MM.1S (cell line): ENCODE measurements at regions not wholly inside any gene's neighbourhood (a gene's known extent, or its start where the extent isn't known, plus 50 kb on each side); places are given as distances from the start of the nearest gene placed in this dataset.

ENCODE experiments used
- DNase-seq: peaks from one replicate; pipeline ENCODE4 v3.0.0-alpha.2; 2015
- H2AFZ ChIP-seq: fragments of 300-600 bp; sonication (generic); 2 replicates; pipeline ENCODE4 v1.6.0; 2016; ENCODE audit warnings: antibody characterized with exemption, low read length
- H3F3A ChIP-seq: fragments of 300-600 bp; sonication (generic); 2 replicates; pipeline ENCODE4 v1.6.1; 2016; ENCODE audit warnings: mild to moderate bottlenecking, antibody characterized with exemption, low read length, moderate library complexity, mixed read lengths; ENCODE audit not compliant: insufficient read depth
- H3K27ac ChIP-seq: fragments of 300-600 bp; sonication (generic); 2 replicates; pipeline ENCODE4 v1.5.1; 2016; ENCODE audit warnings: mild to moderate bottlenecking, low read length
- H3K27me3 ChIP-seq: fragments of 300-600 bp; sonication (generic); replicated peaks from 2 replicates; pipeline ENCODE4 v1.6.0; 2016; ENCODE audit warnings: low read length; ENCODE audit not compliant: insufficient read depth
- H3K36me3 ChIP-seq: fragments of 300-600 bp; sonication (generic); replicated peaks from 2 replicates; pipeline ENCODE4 v1.6.1; 2016; ENCODE audit warnings: mild to moderate bottlenecking, low read length, mixed read lengths; ENCODE audit not compliant: insufficient read depth
- H3K4me1 ChIP-seq: fragments of 300-600 bp; sonication (generic); 2 replicates; pipeline ENCODE4 v1.6.1; 2016; ENCODE audit warnings: low read length, mixed read lengths
- H3K4me2 ChIP-seq: fragments of 300-600 bp; sonication (generic); 2 replicates; pipeline ENCODE4 v1.6.0; 2016; ENCODE audit warnings: low read depth, low read length
- H3K4me3 ChIP-seq: fragments of 300-600 bp; sonication (generic); 2 replicates; pipeline ENCODE4 v1.5.1; 2016; ENCODE audit warnings: low read length, mixed read lengths
- H3K79me2 ChIP-seq: fragments of 300-600 bp; sonication (generic); 2 replicates; pipeline ENCODE4 v1.6.1; 2016; ENCODE audit warnings: mixed run types, low read length, mixed read lengths
- H3K9ac ChIP-seq: fragments of 300-600 bp; sonication (generic); 2 replicates; pipeline ENCODE4 v1.6.1; 2016; ENCODE audit warnings: low read length, mixed read lengths
- H3K9me2 ChIP-seq: fragments of 300-600 bp; sonication (generic); replicated peaks from 2 replicates; pipeline ENCODE4 v1.6.1; 2016; ENCODE audit warnings: mild to moderate bottlenecking, low read length, mixed read lengths; ENCODE audit not compliant: insufficient read depth
- H3K9me3 ChIP-seq: fragments of 300-600 bp; sonication (generic); replicated peaks from 2 replicates; pipeline ENCODE4 v1.6.1; 2016; ENCODE audit warnings: mild to moderate bottlenecking, low read length, mixed read lengths; ENCODE audit not compliant: insufficient read depth
- H4K20me1 ChIP-seq: fragments of 300-600 bp; sonication (generic); 2 replicates; pipeline ENCODE4 v1.6.1; 2016; ENCODE audit warnings: mild to moderate bottlenecking, low read length, moderate library complexity, mixed read lengths; ENCODE audit not compliant: insufficient read depth
- EZH2 ChIP-seq: fragments of 300-600 bp; sonication (generic); optimal IDR thresholded peaks from 2 replicates; pipeline ENCODE3; 2017; ENCODE audit warnings: low read depth, mild to moderate bottlenecking, antibody characterized with exemption, low read length, mixed read lengths
- EZH2phosphoT487 ChIP-seq: fragments of 300-600 bp; sonication (generic); IDR thresholded peaks from 2 replicates; pipeline ENCODE4 v1.6.1; 2018; ENCODE audit warnings: antibody characterized with exemption, low read length
- TF ChIP-seq, protein P1 (sequence below): fragments of 300-600 bp; sonication (generic); IDR thresholded peaks from 2 replicates; pipeline ENCODE4 v1.5.1; 2016; ENCODE audit warnings: antibody characterized with exemption, low read length, mixed read lengths

GRCh38 chr14:53778263-53778662 lies 178.4 kb downstream of the BMP4 start:
- H2AFZ ChIP-seq: no peak overlapping the region
- H3K9me3 ChIP-seq: no peaks in the 10 kb centered on the region
- no peak overlapping the region for H3K9ac ChIP-seq
- H3K4me2 ChIP-seq: no peak overlapping the region
- no peaks in the 10 kb centered on the region for H3K9me2 ChIP-seq
- no peaks in the 10 kb centered on the region for H4K20me1 ChIP-seq
- no peak for DNase-seq
- H3K4me3 ChIP-seq: no peak overlapping the region
- no peaks in the 10 kb centered on the region for H3F3A ChIP-seq
- H3K4me1 ChIP-seq: no peaks in the 10 kb centered on the region
- TF ChIP-seq, protein P1, sequence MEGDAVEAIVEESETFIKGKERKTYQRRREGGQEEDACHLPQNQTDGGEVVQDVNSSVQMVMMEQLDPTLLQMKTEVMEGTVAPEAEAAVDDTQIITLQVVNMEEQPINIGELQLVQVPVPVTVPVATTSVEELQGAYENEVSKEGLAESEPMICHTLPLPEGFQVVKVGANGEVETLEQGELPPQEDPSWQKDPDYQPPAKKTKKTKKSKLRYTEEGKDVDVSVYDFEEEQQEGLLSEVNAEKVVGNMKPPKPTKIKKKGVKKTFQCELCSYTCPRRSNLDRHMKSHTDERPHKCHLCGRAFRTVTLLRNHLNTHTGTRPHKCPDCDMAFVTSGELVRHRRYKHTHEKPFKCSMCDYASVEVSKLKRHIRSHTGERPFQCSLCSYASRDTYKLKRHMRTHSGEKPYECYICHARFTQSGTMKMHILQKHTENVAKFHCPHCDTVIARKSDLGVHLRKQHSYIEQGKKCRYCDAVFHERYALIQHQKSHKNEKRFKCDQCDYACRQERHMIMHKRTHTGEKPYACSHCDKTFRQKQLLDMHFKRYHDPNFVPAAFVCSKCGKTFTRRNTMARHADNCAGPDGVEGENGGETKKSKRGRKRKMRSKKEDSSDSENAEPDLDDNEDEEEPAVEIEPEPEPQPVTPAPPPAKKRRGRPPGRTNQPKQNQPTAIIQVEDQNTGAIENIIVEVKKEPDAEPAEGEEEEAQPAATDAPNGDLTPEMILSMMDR: no peak
- no peak for TF ChIP-seq EZH2phosphoT487
- no peak for TF ChIP-seq EZH2
- no peaks in the 10 kb centered on the region for H3K36me3 ChIP-seq
- no peaks in the 10 kb centered on the region for H3K79me2 ChIP-seq
- no peak overlapping the region for H3K27ac ChIP-seq
- H3K27me3 ChIP-seq: no peaks in the 10 kb centered on the region

DNA sequence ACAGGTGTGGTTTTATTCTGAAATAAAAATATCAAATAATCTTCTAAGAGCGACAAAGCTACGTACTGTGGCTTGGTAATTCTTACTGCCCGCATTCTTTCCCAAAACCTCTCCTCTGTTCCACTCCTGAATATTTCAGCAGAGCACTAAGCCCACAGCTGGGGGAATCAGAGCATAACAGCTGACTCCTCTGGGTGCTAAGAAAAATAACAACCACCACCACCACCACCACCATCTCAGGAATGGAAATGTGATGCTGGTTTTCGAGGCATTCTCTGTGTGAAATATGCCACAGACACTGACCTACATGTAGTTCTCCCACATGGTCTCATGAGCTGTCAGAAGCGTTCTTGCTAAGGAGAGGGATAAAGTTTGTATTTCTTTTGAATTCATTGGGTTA lies 183.7 kb downstream of the BMP4 start:
- Histone ChIP-seq H3K27ac (no peak overlapping the region), H3K4me2 (no peak overlapping the region), H3K9me3 (no peaks in the 10 kb centered on the region)

GRCh38 chr14:53767566-53767965 lies 189.1 kb downstream of the BMP4 start:
- no peaks in the 10 kb centered on the region for H3F3A ChIP-seq
- H3K4me2 ChIP-seq: no peak overlapping the region
- H3K9me2 ChIP-seq: no peaks in the 10 kb centered on the region
- TF ChIP-seq EZH2phosphoT487 (no peak), EZH2 (no peak)
- TF ChIP-seq, protein P1: no peak
- H3K27ac ChIP-seq: no peak overlapping the region
- H3K4me3 ChIP-seq: no peak overlapping the region
- H3K79me2 ChIP-seq: no peaks in the 10 kb centered on the region
- no peaks in the 10 kb centered on the region for H3K9me3 ChIP-seq
- H4K20me1 ChIP-seq: no peaks in the 10 kb centered on the region
- H3K4me1 ChIP-seq: no peaks in the 10 kb centered on the region
- no peak overlapping the region for H2AFZ ChIP-seq
- no peaks in the 10 kb centered on the region for H3K27me3 ChIP-seq
- no peak for DNase-seq
- H3K9ac ChIP-seq: no peak overlapping the region
- H3K36me3 ChIP-seq: no peaks in the 10 kb centered on the region

More for the DNA sequence above, 183.7 kb downstream of the BMP4 start:
- H3K27me3 ChIP-seq: no peaks in the 10 kb centered on the region
- no peaks in the 10 kb centered on the region for H4K20me1 ChIP-seq
- no peak overlapping the region for H3K4me3 ChIP-seq
- H3K79me2 ChIP-seq: no peaks in the 10 kb centered on the region
- no peaks in the 10 kb centered on the region for H3K9me2 ChIP-seq
- H3F3A ChIP-seq: no peaks in the 10 kb centered on the region
- DNase-seq: no peak
- H2AFZ ChIP-seq: no peak overlapping the region
- no peaks in the 10 kb centered on the region for H3K4me1 ChIP-seq
- no peaks in the 10 kb centered on the region for H3K36me3 ChIP-seq
- TF ChIP-seq EZH2phosphoT487: no peak
- TF ChIP-seq, protein P1: no peak
- no peak for TF ChIP-seq EZH2
- no peak overlapping the region for H3K9ac ChIP-seq
